Endothelial cell (in vitro differentiated cells): ENCODE measurements at regions not wholly inside any gene's neighbourhood (a gene's known extent, or its start where the extent isn't known, plus 50 kb on each side); places are given as distances from the start of the nearest gene placed in this dataset.
"Not testable (repeated sequence)": the region's sequence is repeated elsewhere in the genome, so short reads cannot be mapped to it uniquely, and the experiment has no call there.

Source experiments
- DNase-seq: peaks from one replicate; pipeline ENCODE4 v3.0.0; 2021; ENCODE audit warnings: low spot score
- H3K27ac Mint-ChIP-seq: one replicate; pipeline ENCODE4 v1.8.0; 2021; ENCODE audit warnings: mixed read lengths, inconsistent platforms; ENCODE audit not compliant: unreplicated experiment
- H3K27me3 Mint-ChIP-seq: one replicate; pipeline ENCODE4 v1.8.0; 2021; ENCODE audit warnings: mild to moderate bottlenecking, moderate library complexity, mixed read lengths, inconsistent platforms; ENCODE audit not compliant: unreplicated experiment
- H3K36me3 Mint-ChIP-seq: one replicate; pipeline ENCODE4 v1.8.0; 2021; ENCODE audit warnings: mild to moderate bottlenecking, low read depth, mixed read lengths, inconsistent platforms; ENCODE audit not compliant: unreplicated experiment
- H3K4me1 Mint-ChIP-seq: one replicate; pipeline ENCODE4 v1.8.0; 2021; ENCODE audit warnings: mild to moderate bottlenecking, mixed read lengths, inconsistent platforms; ENCODE audit not compliant: unreplicated experiment
- H3K4me3 Mint-ChIP-seq: one replicate; pipeline ENCODE4 v1.8.0; 2021; ENCODE audit warnings: mild to moderate bottlenecking, mixed read lengths, inconsistent platforms; ENCODE audit not compliant: unreplicated experiment
- H3K9me3 Mint-ChIP-seq: one replicate; pipeline ENCODE4 v1.8.0; 2021; ENCODE audit warnings: mixed read lengths, inconsistent platforms; ENCODE audit not compliant: unreplicated experiment
- TF ChIP-seq, protein P1 (sequence below): fragments of 200-600 bp; sonication (generic); IDR thresholded peaks from one replicate; pipeline ENCODE4 v1.5.0; 2021; ENCODE audit warnings: antibody characterized with exemption; ENCODE audit not compliant: unreplicated experiment

DNA sequence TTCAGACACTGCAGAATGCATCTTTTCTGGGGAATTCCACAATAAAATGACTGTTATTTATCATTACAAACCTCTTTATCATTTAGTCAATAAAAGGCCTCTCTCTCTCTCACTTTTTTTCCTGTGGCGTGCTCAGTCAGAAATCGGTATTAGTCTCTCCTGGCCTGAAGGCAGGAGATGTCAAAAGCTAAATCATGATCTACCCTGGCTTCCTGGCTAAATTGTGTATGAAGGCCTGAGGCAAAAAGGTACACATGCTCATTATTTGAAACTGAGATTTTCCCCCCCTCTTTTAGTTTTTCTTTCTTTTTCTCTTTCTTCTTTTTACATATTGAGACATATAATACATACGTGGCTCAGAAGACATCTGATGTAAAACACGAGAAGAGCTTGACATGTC lies 375.0 kb upstream of the SLC35B3 start:
- Mint-ChIP-seq H3K9me3 (no peaks in the 10 kb centered on the region), H3K4me1 (no peaks in the 10 kb centered on the region), H3K4me3 (no peak overlapping the region), H3K27me3 (no peaks in the 10 kb centered on the region), H3K36me3 (no peaks in the 10 kb centered on the region), H3K27ac (no peak overlapping the region)
- TF ChIP-seq, protein P1, sequence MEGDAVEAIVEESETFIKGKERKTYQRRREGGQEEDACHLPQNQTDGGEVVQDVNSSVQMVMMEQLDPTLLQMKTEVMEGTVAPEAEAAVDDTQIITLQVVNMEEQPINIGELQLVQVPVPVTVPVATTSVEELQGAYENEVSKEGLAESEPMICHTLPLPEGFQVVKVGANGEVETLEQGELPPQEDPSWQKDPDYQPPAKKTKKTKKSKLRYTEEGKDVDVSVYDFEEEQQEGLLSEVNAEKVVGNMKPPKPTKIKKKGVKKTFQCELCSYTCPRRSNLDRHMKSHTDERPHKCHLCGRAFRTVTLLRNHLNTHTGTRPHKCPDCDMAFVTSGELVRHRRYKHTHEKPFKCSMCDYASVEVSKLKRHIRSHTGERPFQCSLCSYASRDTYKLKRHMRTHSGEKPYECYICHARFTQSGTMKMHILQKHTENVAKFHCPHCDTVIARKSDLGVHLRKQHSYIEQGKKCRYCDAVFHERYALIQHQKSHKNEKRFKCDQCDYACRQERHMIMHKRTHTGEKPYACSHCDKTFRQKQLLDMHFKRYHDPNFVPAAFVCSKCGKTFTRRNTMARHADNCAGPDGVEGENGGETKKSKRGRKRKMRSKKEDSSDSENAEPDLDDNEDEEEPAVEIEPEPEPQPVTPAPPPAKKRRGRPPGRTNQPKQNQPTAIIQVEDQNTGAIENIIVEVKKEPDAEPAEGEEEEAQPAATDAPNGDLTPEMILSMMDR = no peak
- no peak for DNase-seq

DNA sequence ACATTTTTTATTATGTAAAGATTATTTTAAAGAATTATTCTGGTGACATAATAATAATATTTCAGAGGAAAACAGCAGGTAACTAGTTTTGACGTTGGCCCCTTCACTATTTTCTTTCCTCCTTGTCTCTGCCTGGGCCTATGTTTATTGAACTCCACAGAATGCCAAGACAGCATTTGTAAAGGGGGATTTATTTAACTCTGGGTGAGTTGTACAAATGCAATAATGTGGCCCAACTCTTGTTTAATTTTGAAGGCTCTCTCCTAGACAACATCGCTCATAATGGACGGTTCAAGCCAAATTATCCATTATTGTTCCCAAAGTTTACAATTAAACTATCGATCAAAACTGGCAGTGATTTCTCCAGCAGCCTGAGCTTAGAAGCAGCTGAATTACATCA lies 374.3 kb upstream of the SLC35B3 start:
- H3K4me3 Mint-ChIP-seq = no peak overlapping the region
- no peaks in the 10 kb centered on the region for H3K4me1 Mint-ChIP-seq
- H3K9me3 Mint-ChIP-seq = no peaks in the 10 kb centered on the region
- no peak for DNase-seq
- H3K36me3 Mint-ChIP-seq = no peaks in the 10 kb centered on the region
- TF ChIP-seq, protein P1 = no peak
- H3K27me3 Mint-ChIP-seq = no peaks in the 10 kb centered on the region
- H3K27ac Mint-ChIP-seq = no peak overlapping the region

DNA sequence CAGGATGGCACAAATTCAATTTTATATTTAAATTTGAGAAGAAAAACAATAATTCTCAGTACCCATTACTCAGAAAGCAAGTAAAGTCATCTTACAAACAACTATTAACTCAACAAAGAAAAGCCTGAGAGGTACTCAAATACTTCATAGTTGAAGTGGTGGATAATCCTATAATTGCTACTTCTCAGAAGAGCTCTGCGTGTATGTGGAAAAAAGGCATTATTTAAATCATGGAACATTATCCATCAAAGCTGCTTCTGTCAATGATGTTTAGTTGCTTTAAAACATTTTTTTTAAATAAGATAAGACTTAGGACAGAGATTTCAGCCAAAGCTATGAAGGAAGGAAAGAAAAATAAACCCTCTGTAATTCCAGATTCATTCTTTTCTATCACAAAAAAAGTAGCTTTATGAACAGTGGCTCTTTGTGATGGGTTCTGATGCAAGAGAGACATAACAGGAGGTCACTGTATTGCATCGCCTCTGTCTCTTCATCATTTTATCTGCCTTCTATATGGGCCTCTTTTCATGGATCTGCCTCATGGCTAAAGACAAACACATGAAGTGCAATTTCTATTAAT lies 367.9 kb upstream of the SLC35B3 start:
- no peaks in the 10 kb centered on the region for H3K4me1 Mint-ChIP-seq
- no peak overlapping the region for H3K4me3 Mint-ChIP-seq
- H3K27me3 Mint-ChIP-seq = no peaks in the 10 kb centered on the region
- DNase-seq = no peak
- no peaks in the 10 kb centered on the region for H3K36me3 Mint-ChIP-seq
- TF ChIP-seq, protein P1 = no peak
- H3K9me3 Mint-ChIP-seq = no peaks in the 10 kb centered on the region
- H3K27ac Mint-ChIP-seq = no peak overlapping the region

DNA sequence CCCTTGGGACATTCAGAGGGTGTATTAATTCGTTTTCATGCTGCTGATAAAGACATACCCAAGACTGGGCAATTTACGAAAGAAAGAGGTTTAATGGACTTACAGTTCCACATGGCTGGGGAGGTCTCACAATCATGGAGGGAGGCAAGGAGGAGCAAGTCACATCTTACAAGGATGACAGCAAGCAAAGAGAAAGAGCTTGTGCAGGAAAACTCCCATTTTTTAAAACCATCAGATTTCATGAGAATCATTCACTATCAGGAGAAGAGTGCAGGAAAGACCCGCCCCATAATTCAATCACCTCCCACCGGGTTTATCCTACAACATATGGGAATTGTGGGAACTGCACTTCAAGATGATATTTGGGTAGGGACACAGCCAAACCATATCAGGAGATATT lies 367.1 kb upstream of the SLC35B3 start:
- not testable (repeated sequence) for H3K4me1 Mint-ChIP-seq, H3K27ac Mint-ChIP-seq, H3K27me3 Mint-ChIP-seq

DNA sequence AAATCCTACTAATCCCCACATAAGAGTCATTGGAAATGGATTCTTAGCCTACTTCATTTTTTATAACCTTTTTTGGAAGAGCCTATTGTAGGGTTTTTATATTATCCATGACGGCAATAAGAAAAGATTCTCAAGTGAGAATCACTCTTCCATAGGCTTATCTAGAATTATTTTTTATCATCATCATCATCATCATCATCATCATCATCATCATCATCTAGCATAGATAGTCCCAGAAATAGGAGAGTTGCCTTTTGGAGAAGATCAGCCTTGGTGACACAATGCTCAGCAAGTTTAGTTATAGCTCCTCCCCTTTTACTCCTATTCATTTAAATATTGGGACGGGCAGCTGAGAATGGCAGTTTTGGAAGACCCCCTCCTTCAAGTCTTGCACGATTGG lies 359.1 kb upstream of the SLC35B3 start:
- peaks cover 1% of the 10 kb centered on the region for H3K27me3 Mint-ChIP-seq
- no peak overlapping the region for H3K4me3 Mint-ChIP-seq
- H3K4me1 Mint-ChIP-seq = no peaks in the 10 kb centered on the region
- H3K36me3 Mint-ChIP-seq = no peaks in the 10 kb centered on the region
- no peak overlapping the region for H3K27ac Mint-ChIP-seq
- no peaks in the 10 kb centered on the region for H3K9me3 Mint-ChIP-seq
- TF ChIP-seq, protein P1 = no peak
- no peak for DNase-seq

More for the DNA sequence above, 367.1 kb upstream of the SLC35B3 start:
- H3K36me3 Mint-ChIP-seq, H3K4me3 Mint-ChIP-seq, H3K9me3 Mint-ChIP-seq, DNase-seq: not testable (repeated sequence)

DNA sequence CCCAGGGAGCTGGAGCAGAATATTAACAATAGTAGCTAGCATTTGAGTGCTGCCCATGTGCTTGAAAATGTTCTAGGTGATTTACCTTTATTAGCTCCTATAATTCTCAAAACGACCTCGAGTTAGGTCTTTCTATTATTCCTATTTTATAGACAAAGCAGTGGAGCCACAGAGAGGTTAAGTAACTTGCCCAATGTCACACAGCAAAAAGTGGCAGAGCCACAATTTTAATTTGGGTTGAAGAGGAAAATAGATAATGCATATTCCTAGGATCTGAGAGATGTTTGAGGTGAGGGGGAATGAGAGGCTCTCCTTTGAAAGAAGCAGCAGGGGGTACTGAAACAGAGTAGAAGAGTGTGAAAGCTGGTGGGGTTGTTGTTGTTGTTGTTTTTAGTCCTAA lies 354.5 kb upstream of the SLC35B3 start:
- no peak overlapping the region for H3K4me3 Mint-ChIP-seq
- H3K27ac Mint-ChIP-seq = no peak overlapping the region
- no peak for DNase-seq
- H3K4me1 Mint-ChIP-seq = no peaks in the 10 kb centered on the region
- H3K27me3 Mint-ChIP-seq = peaks cover 3% of the 10 kb centered on the region
- no peaks in the 10 kb centered on the region for H3K36me3 Mint-ChIP-seq
- H3K9me3 Mint-ChIP-seq = no peaks in the 10 kb centered on the region
- TF ChIP-seq, protein P1 = no peak
